IMR-90 (cell line): ENCODE measurements at regions not wholly inside any gene's neighbourhood (a gene's known extent, or its start where the extent isn't known, plus 50 kb on each side); places are given as distances from the start of the nearest gene placed in this dataset.
A peak's percentile ranks its signal among the peaks of the same experiment; 100 is the strongest.

ENCODE experiments used
- ATAC-seq: fragments of 200-7000 bp; cut with Tn5 transposase; 2 replicates; pipeline ENCODE4 v1.9.1; 2020; ENCODE audit warnings: low read depth, mild to moderate bottlenecking, moderate library complexity
- BruUV-seq: library from RNA; stranded (reverse); fragments of 400-500 nt; replicated peaks from 2 replicates; lab custom pipeline; 2021; lab: Mats Ljungman, UMichigan
- CTCF ChIA-PET: fragments of 300-600 bp; formaldehyde crosslinking; extraction: SDS; loops from one replicate; lab custom pipeline; 2021; ENCODE audit warnings: antibody characterized with exemption; lab: Yijun Ruan, JAX
- POLR2A ChIA-PET: fragments of 300-600 bp; sonication (Branson Sonifier 250); formaldehyde crosslinking; loops from one replicate; lab custom pipeline; 2022; ENCODE audit warnings: antibody characterized with exemption; ENCODE audit not compliant: unreplicated experiment; lab: Charles Lee
- DNase-seq: peaks from one replicate; pipeline ENCODE4 v3.0.0; 2013
- H2AFZ ChIP-seq: replicated peaks from 2 replicates; pipeline ENCODE3; 2013; ENCODE audit warnings: low read length, mild to moderate bottlenecking; ENCODE audit not compliant: poor library complexity
- H2AK5ac ChIP-seq: 2 replicates; pipeline ENCODE4 v1.6.1; 2013; ENCODE audit warnings: low read depth, low read length, inconsistent platforms
- H2AK9ac ChIP-seq: replicated peaks from 2 replicates; pipeline ENCODE3; 2013; ENCODE audit warnings: mild to moderate bottlenecking, low read depth, low read length, moderate library complexity; ENCODE audit not compliant: poor library complexity
- H2BK120ac ChIP-seq: 2 replicates; pipeline ENCODE4 v1.6.1; 2013; ENCODE audit warnings: low read depth, low read length, inconsistent platforms
- H2BK15ac ChIP-seq: 3 replicates; pipeline ENCODE4 v1.6.1; 2013; ENCODE audit warnings: low read depth, low read length, inconsistent platforms
- H2BK20ac ChIP-seq: 2 replicates; pipeline ENCODE4 v1.6.1; 2013; ENCODE audit warnings: low read depth, mild to moderate bottlenecking, inconsistent platforms, low read length, moderate library complexity
- H2BK5ac ChIP-seq: 2 replicates; pipeline ENCODE4 v1.6.1; 2013; ENCODE audit warnings: mild to moderate bottlenecking, low read depth, low read length, inconsistent platforms; ENCODE audit not compliant: poor library complexity, severe bottlenecking
- H3K14ac ChIP-seq: replicated peaks from 2 replicates; pipeline ENCODE4 v1.6.1; 2013; ENCODE audit warnings: low read depth, low read length, inconsistent platforms
- H3K18ac ChIP-seq: 2 replicates; pipeline ENCODE4 v1.6.1; 2013; ENCODE audit warnings: low read depth, low read length, control low read depth
- H3K23ac ChIP-seq: 2 replicates; pipeline ENCODE4 v1.6.1; 2013; ENCODE audit warnings: low read depth, low read length, inconsistent platforms
- H3K27ac ChIP-seq: 2 replicates; pipeline ENCODE4 v1.5.1; 2013; ENCODE audit warnings: mild to moderate bottlenecking, control low read depth, low read length; ENCODE audit not compliant: insufficient read depth
- H3K27me3 ChIP-seq: 2 replicates; pipeline ENCODE4 v1.6.1; 2013; ENCODE audit warnings: low read length; ENCODE audit not compliant: control insufficient read depth, insufficient read depth
- H3K36me3 ChIP-seq: 2 replicates; pipeline ENCODE4 v1.6.1; 2013; ENCODE audit warnings: low read length, mixed read lengths; ENCODE audit not compliant: control insufficient read depth, insufficient read depth
- H3K4ac ChIP-seq: 2 replicates; pipeline ENCODE4 v1.6.1; 2013; ENCODE audit warnings: low read depth, low read length, inconsistent platforms
- H3K4me1 ChIP-seq: 2 replicates; pipeline ENCODE4 v1.6.1; 2013; ENCODE audit warnings: low read length, mixed read lengths; ENCODE audit not compliant: control insufficient read depth, insufficient read depth
- H3K4me2 ChIP-seq: 2 replicates; pipeline ENCODE4 v1.6.1; 2013; ENCODE audit warnings: low read depth, mild to moderate bottlenecking, control low read depth, low read length, moderate library complexity
- H3K4me3 ChIP-seq: 2 replicates; pipeline ENCODE4 v1.5.1; 2013; ENCODE audit warnings: low read depth, mild to moderate bottlenecking, control low read depth, low read length, moderate library complexity; ENCODE audit not compliant: insufficient read depth
- H3K56ac ChIP-seq: 2 replicates; pipeline ENCODE4 v1.6.1; 2013; ENCODE audit warnings: low read length, inconsistent platforms; ENCODE audit not compliant: insufficient read depth; ENCODE audit errors: extremely low read depth
- H3K79me1 ChIP-seq, 2 experiments: 2 replicates each; pipeline ENCODE4 v1.6.1; 2013; ENCODE audit warnings: low read length in 2 of 2, inconsistent platforms in 1 of 2, low read depth in 1 of 2
- H3K9ac ChIP-seq: 2 replicates; pipeline ENCODE4 v1.6.1; 2013; ENCODE audit warnings: low read depth, low read length, control low read depth
- H3K9me1 ChIP-seq: 2 replicates; pipeline ENCODE4 v1.6.1; 2013; ENCODE audit warnings: low read length, inconsistent platforms; ENCODE audit not compliant: insufficient read depth
- H3K9me3 ChIP-seq: 2 replicates; pipeline ENCODE4 v1.6.1; 2013; ENCODE audit warnings: low read length; ENCODE audit not compliant: control insufficient read depth, insufficient read depth
- H4K20me1 ChIP-seq: 2 replicates; pipeline ENCODE4 v1.6.1; 2013; ENCODE audit warnings: low read length, inconsistent platforms; ENCODE audit not compliant: insufficient read depth
- H4K5ac ChIP-seq: 2 replicates; pipeline ENCODE4 v1.6.1; 2013; ENCODE audit warnings: mild to moderate bottlenecking, low read depth, low read length, control low read depth
- H4K8ac ChIP-seq, 2 experiments: 2 replicates each; pipeline ENCODE4 v1.6.1; 2013; ENCODE audit warnings: low read depth in 2 of 2, low read length in 2 of 2, control low read depth in 1 of 2, inconsistent platforms in 1 of 2
- H4K91ac ChIP-seq: 2 replicates; pipeline ENCODE4 v1.6.1; 2013; ENCODE audit warnings: low read depth, low read length, inconsistent platforms; ENCODE audit not compliant: insufficient read depth
- BHLHE40 ChIP-seq: fragments of 150-350 bp; IDR thresholded peaks from 2 replicates; pipeline ENCODE4 v1.6.1; 2016; ENCODE audit warnings: mild to moderate bottlenecking, low read depth, low read length
- CEBPB ChIP-seq: IDR thresholded peaks from 2 replicates; pipeline ENCODE4 v1.6.1; 2012; ENCODE audit warnings: low read depth, low read length, improper control_type of control experiment
- CTCF ChIP-seq: conservative IDR thresholded peaks from 2 replicates; pipeline ENCODE4 v1.5.1; 2012; ENCODE audit warnings: mild to moderate bottlenecking, low read depth, low read length, improper control_type of control experiment
- ELK1 ChIP-seq: fragments of 150-350 bp; IDR thresholded peaks from 2 replicates; pipeline ENCODE4 v1.6.1; 2016; ENCODE audit warnings: low read depth, mild to moderate bottlenecking, low read length, moderate library complexity, borderline replicate concordance
- FOS ChIP-seq: fragments of 150-350 bp; IDR thresholded peaks from 2 replicates; pipeline ENCODE4 v1.6.1; 2016; ENCODE audit warnings: low read depth, low read length
- MAFK ChIP-seq: IDR thresholded peaks from 2 replicates; pipeline ENCODE4 v1.6.1; 2012; ENCODE audit warnings: low read depth, low read length, improper control_type of control experiment
- MAZ ChIP-seq: IDR thresholded peaks from 2 replicates; pipeline ENCODE4 v1.6.1; 2012; ENCODE audit warnings: low read depth, mild to moderate bottlenecking, low read length, improper control_type of control experiment, moderate library complexity, borderline replicate concordance
- MXI1 ChIP-seq: IDR thresholded peaks from 2 replicates; pipeline ENCODE4 v1.6.1; 2012; ENCODE audit warnings: low read depth, mild to moderate bottlenecking, low read length, moderate library complexity, borderline replicate concordance
- NFE2L2 ChIP-seq: fragments of 150-350 bp; IDR thresholded peaks from 2 replicates; pipeline ENCODE4 v1.6.1; 2016; ENCODE audit warnings: low read depth, mild to moderate bottlenecking, low read length
- POLR2A ChIP-seq: IDR thresholded peaks from 2 replicates; pipeline ENCODE4 v1.6.1; 2012; ENCODE audit warnings: mild to moderate bottlenecking, low read depth, low read length
- RAD21 ChIP-seq: IDR thresholded peaks from 2 replicates; pipeline ENCODE4 v1.6.1; 2012; ENCODE audit warnings: low read length, improper control_type of control experiment
- RCOR1 ChIP-seq: IDR thresholded peaks from 2 replicates; pipeline ENCODE4 v1.6.1; 2012; ENCODE audit warnings: mild to moderate bottlenecking, low read length, improper control_type of control experiment; ENCODE audit not compliant: insufficient replicate concordance
- RFX5 ChIP-seq: IDR thresholded peaks from 2 replicates; pipeline ENCODE4 v1.8.0; 2012; ENCODE audit warnings: low read depth, mild to moderate bottlenecking, low read length, moderate library complexity
- SMC3 ChIP-seq: fragments of 150-350 bp; IDR thresholded peaks from 2 replicates; pipeline ENCODE4 v1.6.1; 2016; ENCODE audit warnings: low read depth, mild to moderate bottlenecking, antibody characterized with exemption, low read length, moderate library complexity
- USF2 ChIP-seq: fragments of 150-350 bp; IDR thresholded peaks from 2 replicates; pipeline ENCODE4 v1.6.1; 2017; ENCODE audit warnings: mild to moderate bottlenecking, antibody characterized with exemption, low read length, low read depth
- WGBS, 2 experiments: methylation state at CpG; one replicate each; pipeline versions ENCODE4 v1.1.5 to v1.1.7; 2013; ENCODE audit warnings: missing lambda C conversion rate in 2 of 2; ENCODE audit not compliant: insufficient read length in 1 of 2; ENCODE audit errors: extremely low coverage in 2 of 2; 5-methylcytosine and 5-hydroxymethylcytosine counted together
- dilution Hi-C: fragments of 300-500 bp; cut with HindIII; formaldehyde crosslinking; loops from one replicate; pipeline ENCODE4 v1.14.3; 2018; ENCODE audit warnings: low sequenced_read_pairs; ENCODE audit not compliant: unreplicated experiment
- in situ Hi-C: fragments of 300-500 bp; cut with MboI; formaldehyde crosslinking; loops from 3 replicates; pipeline ENCODE4 v1.14.3; 2019; ENCODE audit warnings: low sequenced_read_pairs, inconsistent platforms, mixed read lengths
- intact Hi-C: fragments of 100-400 bp; cut with micrococcal nuclease; formaldehyde crosslinking; loops from 2 replicates; pipeline ENCODE4 v1.10.0; 2022

GRCh38 chr17:77304051-77304745 lies 163.4 kb downstream of the SEC14L1 start:
- Histone ChIP-seq H3K79me1 (peaks cover 14 to 72% of the 10 kb centered on the region in 2 experiments), H3K14ac (peak overlapping the region; percentile 95), H3K4me3 (no peak overlapping the region), H3K4ac (peak overlapping the region; percentile 98), H4K5ac (peak overlapping the region; percentile 65), H3K18ac (peak overlapping the region; percentile 62), H2AK9ac (peak overlapping the region; percentile 83), H4K20me1 (no peaks in the 10 kb centered on the region), H3K9me3 (no peaks in the 10 kb centered on the region; the same call in 1 of the 2 replicates), H2BK15ac (peak overlapping the region; percentile 86), H2AK5ac (peak overlapping the region; percentile 99), H3K56ac (peak overlapping the region; percentile 55; the same call in 1 of the 2 replicates), H3K23ac (peak overlapping the region; percentile 74), H3K9ac (peak overlapping the region; percentile 32; the same call in 1 of the 2 replicates), H3K9me1 (peaks cover 32% of the 10 kb centered on the region), H3K4me1 (peaks cover 20% of the 10 kb centered on the region), H2BK5ac (peak overlapping the region; percentile 80), H2BK20ac (peak overlapping the region; percentile 81), H3K4me2 (peak overlapping the region; percentile 37), H3K27ac (peak overlapping the region; percentile 83), H4K91ac (peak overlapping the region; percentile 74), H3K27me3 (no peaks in the 10 kb centered on the region), H2AFZ (peak overlapping the region; percentile 45), H2BK120ac (peak overlapping the region; percentile 78), H3K36me3 (no peaks in the 10 kb centered on the region), H4K8ac (peak overlapping the region; percentile 83 to 92)
- CTCF ChIA-PET: no interaction called here
- dilution Hi-C loops (no loop called here), intact Hi-C loops (no loop called here), in situ Hi-C loops (no loop called here)
- DNase-seq: no peak
- 53% methylated on average over 4 of the region's 17 CpGs; no CpG with 5 or more reads in 1 of the 2 experiments for WGBS, 2 experiments
- BruUV-seq: no TSS peak
- POLR2A ChIA-PET: interaction anchor here (0.6 to 0.8 kb wide), 2 partner anchors 17 to 749 kb away, joined by 3 read pairs; no protein-coding TSS in a partner anchor
- ATAC-seq: peak; percentile 41
- no peak for TF ChIP-seq NFE2L2
- TF ChIP-seq FOS: no peak
- TF ChIP-seq MXI1: no peak
- TF ChIP-seq ELK1: no peak
- TF ChIP-seq RFX5: no peak
- no peak for TF ChIP-seq BHLHE40
- TF ChIP-seq CTCF: no peak
- no peak for TF ChIP-seq SMC3
- no peak for TF ChIP-seq CEBPB
- no peak; the same call in 1 of the 2 replicates for TF ChIP-seq MAZ
- TF ChIP-seq RCOR1: no peak
- no peak for TF ChIP-seq USF2
- TF ChIP-seq POLR2A: no peak
- TF ChIP-seq RAD21: no peak
- no peak for TF ChIP-seq MAFK
